GM21526 (cell line): ENCODE measurements at regions not wholly inside any gene's neighbourhood (a gene's known extent, or its start where the extent isn't known, plus 50 kb on each side); places are given as distances from the start of the nearest gene placed in this dataset.
"Not testable (repeated sequence)": the region's sequence is repeated elsewhere in the genome, so short reads cannot be mapped to it uniquely, and the experiment has no call there.

Experiments
- ATAC-seq: cut with Tn5 transposase; IDR thresholded peaks from one replicate; pipeline ENCODE4 v1.9.1; 2021; ENCODE audit warnings: moderate library complexity; ENCODE audit not compliant: unreplicated experiment, low FRiP score

DNA sequence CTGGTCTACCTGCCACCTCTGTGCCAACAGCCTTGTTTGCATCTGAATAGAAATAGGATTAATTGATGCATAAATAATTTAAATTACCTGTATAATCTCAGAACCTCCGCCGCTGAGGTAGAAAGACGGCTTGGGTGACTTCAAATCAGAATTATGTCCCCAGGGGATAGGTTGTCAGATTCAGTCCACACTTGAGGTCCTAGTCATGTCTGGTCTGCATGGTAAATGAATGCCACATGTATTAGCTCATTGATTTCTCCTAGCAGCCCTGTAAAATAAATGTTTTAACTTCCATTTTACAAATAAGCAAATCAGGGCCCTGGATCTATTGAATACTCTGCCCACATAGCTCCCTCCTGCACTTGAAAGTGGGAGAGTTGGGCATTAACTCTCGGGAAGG, 368.0 kb upstream of the WWC1 start:
- no peak for ATAC-seq

DNA sequence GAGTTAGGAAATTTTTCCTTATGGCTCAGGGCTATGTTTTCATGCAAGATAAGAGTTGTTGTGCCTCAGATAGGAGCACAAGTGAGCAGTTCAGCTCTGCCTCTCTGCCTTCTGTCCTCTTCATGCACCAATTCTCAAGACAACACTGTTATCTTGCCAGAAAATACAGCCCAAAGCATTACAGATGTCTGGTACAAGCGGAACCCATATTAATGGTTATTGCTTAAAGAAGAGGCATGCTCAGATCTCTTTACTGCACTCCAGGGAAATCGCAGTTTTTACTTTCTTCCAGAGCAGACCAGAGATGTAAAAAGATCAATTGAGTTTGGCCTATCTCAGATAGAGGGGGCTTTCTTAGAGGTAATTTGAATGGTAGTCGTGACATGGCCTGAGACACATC, 361.6 kb upstream of the WWC1 start:
- ATAC-seq: no peak

DNA sequence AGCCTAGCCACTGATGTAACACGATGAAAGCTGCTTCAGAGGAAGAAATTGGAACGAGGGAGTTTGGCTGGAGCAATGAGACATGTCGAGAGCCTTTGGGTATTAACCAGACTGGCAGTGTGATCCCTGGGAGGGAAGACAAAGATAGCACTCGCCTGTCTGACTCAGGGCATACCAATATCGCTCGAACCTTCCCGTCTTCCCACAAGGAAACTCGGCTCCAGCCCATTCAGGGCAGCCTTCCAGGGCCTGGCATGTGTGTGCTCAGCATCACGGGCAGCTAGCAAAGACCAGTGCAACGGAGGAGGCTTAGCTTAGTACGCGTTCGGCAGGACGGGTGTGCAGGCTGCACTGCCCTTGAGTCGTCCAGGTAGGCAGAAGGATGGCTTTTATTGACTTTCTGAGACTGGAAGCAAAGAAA, 356.9 kb upstream of the WWC1 start:
- no peak for ATAC-seq

DNA sequence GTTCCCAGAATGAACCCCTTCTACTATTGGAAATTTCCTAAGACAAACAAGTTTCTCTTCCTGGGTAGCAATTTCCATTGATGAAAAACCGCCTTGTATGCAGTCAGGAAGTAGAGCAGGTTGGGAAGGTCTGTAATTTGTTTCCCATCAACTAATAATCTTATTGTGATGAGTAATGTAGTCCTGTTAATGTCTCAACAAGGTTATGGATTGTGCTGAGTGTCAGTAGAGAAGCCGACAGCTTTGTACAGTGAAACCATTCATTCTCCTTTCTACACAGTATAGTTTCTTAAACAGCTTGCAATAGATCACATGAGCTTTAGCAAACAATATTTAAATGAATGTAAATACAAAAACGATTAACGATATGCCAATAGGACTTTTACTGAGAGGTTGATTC, 355.4 kb upstream of the WWC1 start:
- ATAC-seq: no peak

DNA sequence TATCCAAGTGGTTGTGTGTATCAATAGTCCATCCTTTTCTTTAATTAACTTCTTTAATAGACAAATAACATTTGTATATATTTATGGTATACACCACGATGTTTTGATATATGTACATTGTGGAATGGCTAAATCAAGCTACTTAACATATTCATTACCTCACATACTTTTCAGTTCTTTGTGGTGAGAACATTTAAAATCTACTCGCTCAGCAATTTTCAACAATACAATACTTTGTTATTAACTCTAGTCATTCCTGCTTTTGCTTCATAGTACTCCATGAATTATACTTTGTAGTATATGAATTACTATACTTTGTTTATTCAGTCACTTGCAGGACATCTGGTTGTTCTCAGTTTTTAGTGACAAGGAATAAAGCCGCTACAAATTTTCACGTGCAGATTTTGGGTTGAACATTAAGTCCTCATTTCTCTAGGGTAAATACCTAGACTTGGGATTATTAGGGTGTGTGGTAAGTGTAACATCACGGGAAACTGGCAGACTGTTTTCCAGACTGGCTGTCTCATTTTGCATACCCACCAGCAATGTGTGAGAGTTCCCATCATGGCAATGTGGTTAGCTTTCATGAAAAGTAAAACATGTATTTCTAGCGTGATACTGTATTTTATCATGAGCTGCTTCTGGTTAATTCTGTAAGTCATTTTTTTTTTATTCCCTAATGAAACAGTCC, 354.4 kb upstream of the WWC1 start:
- ATAC-seq: no peak

DNA sequence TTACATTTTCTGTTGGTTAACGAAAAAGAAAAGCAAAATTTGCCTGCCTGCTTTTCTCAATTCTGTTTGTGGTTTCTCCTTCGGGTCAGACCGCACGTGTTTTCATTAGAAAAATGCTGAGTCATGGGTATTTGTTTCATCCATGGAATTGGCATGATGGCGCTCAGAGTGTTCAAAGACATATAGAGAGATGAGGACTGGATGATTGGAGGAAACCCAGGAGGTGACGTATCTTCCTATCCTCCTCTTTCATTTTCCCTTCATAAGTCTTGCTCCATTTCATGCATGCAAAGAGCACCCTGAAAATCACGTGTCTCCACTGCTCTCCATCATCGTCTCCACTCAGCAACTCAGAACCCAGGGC, 353.8 kb upstream of the WWC1 start:
- ATAC-seq: no peak

DNA sequence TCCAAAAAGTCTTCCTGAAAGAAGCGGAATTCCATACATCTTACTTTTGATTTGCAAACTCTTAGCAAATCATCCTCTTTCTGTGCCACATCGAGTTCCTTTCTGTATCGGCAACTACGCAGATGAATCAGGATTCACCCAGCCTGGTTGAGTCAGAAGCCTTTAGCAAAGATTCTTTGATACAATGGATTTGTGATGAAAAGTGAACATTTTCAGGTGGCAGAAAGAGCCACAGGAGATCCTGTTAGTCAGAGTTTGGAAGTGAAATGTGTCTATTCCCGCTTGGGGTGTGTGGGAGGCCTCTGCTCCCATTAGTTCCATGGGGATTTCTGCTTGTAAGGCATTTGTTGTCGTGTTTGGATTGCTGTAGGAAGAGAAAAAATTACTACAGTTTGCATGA, 351.8 kb upstream of the WWC1 start:
- ATAC-seq: no peak

DNA sequence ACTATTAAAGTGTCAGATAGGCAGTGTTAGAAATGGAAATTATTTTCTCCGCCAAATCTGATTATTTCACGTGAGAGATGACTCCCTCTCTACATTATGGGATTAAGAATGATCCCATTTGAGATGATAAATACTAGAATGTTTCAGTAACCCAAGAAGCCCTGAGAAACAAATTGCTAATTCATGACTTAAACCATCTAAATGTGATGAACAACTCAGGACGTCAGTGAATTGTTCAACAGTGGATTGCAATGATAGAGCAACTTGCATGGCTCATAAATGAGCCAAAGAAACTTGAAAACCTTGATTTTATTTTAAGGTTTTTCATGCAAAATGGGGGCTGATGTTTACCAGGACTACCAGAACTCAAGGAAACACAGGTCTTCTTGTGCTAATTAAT, 350.5 kb upstream of the WWC1 start:
- ATAC-seq: no peak

DNA sequence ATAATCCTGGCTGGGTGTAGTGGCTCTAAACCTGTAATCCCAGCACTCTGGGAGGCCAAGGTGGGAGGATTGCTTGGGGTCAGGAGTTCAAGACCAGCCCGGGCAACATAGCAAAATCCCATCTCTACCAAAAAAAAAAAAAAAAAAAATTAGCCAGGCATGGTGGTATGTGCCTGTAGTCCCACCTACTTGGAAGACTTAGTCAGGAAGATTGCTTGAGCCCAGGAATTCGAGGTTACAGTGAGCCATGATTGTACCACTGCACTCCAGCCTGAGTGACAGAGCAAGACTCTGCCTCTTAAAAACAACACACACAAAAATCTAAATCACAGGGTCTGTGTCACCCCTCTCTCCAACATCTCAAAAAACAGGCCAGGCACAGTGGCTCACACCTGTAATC, 349.9 kb upstream of the WWC1 start:
- not testable (repeated sequence) for ATAC-seq

DNA sequence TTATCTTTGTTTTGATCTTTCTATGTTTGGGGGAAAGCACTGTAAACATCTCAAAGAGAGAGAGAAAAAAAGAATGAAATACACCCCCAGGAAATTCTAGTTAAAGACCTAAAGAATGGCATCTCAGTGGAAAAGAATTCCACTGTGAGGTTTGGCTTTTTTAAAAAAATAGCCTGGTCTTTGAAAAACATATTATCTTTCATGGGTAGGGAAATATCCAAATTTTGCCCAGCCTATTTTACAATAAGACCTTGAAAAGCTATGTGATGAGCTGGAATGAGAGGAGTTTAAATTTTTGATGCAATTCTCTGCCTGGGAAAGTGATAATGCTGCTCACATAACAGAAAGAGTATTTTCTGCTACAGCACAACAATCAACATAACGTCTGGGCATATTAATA, 348.1 kb upstream of the WWC1 start:
- ATAC-seq: no peak

DNA sequence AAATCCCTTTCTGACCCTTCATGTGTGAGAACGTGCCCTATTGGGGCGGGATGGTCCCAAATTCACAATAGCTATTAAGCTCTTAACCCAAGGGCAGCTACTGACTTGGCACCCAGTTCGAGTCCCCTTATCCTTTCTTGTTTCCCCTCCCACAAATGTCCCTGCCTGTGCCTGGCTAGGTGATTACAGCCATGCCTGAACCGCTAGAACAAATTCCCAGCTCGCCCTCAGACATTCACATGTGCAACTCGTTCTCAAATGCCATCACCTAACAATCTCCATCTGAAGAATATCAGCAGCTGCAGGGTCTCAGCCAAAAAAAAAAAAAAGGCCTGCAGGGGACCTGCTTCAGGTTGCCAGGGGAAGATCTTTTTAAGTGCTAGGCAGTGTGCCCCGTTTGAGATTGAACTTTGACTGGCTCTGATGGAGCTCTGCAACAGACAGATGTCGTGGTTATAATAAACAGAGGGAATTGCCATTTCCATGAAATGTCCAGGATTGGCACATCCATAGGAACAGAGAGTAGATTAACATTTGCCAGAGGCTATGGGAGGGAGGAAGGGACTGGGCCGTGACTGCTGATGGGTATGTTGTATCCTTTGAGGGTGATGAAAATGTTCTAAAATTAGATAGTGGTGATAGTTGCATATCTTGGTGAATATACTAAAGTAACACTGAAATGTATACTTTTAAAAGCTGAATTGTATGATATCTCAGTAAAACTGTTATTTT, 347.2 kb upstream of the WWC1 start:
- no peak for ATAC-seq

DNA sequence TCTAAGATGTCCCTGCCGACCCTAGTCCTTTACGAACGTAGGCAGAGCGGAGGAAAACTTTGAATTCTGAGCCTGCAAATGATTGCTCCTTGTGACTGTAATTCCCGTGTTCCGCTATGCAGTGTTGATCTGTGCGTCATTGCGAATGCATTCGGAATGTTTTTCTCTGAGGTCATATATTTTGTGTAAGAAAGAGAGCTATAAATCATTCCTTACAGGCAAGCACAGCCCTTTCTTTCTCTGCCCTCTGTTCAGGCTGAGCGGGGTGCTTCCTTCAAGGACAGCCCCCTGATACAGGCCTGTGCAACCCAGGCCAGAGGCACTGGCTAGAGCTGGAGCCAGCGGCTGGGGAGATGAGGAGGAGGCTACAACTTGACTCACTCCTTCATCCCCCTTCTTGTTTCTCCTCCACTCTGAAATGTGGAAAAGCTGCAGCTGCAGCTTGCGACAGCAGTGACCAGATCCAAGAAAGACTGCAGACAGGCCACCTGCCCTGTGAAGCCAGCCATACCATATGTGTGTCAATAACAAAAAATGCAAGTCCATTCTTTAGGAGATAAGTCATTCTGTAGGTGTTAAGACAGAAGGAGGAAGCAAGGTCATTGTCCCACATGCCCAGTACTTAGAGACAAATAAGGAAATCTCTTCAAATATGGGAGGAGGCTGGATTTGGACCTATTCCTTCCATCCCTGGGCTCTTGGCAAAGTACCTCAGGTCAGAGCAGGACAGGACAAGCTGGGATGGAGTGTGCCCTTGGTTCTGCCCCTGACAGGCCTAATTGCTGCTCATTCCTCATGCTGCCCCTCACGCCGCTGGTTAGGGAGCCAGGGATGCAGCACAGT, 345.7 kb upstream of the WWC1 start:
- no peak for ATAC-seq

DNA sequence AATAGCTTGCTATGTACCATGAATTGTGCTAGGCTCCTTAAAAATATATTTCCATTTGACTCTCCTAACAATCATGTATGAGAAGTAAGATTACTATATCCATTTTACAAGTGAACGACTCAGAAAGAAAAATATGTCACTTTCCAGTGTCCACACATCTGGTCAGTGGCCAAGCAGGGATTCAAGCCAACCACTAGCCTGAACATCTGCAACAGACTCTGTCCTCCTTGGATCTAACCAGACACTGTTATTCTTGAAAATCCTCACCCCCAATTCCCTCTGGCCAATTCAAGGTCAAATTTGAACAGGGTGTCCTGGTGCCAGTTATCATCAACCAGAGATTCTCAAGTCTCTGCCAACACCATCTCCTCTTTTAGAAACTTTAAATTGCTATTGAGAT, 344.1 kb upstream of the WWC1 start:
- no peak for ATAC-seq

DNA sequence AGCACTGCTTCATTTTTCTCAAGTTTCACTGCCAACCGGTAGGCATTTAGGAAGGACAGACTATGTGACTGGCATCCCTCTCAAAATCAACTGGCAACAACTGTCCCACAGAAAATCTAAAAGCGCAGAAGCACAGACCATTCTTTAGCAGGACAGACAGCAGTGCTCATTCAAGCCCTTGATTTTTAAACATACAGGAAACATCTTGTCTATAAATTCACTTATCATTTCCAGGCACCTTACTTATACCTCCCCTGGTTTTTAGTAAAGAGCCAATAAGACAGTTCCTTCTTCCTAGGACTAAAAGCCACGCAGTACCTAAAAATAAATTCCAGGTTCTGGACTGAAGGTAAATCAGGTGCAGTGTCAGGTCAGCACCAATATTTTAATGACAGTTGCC, 343.2 kb upstream of the WWC1 start:
- ATAC-seq: no peak

DNA sequence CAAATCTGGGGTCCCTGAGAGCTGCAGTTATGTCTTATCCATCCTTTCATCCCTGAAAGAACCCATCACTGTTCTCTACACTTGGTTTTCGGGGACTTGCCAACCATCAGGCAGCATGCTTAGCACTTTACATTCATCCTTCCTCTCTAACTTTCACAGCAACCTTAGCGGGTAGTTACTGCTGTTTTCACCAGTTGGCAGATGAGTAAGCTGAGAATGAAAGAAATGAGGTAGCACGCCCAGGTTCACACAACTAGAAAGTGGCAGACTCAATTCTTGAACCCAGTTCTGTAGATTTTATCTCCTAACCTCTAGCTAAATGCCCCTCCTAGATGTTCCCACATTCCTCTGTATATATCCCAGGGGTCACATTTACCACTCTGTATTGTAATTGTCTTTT, 342.0 kb upstream of the WWC1 start:
- no peak for ATAC-seq

DNA sequence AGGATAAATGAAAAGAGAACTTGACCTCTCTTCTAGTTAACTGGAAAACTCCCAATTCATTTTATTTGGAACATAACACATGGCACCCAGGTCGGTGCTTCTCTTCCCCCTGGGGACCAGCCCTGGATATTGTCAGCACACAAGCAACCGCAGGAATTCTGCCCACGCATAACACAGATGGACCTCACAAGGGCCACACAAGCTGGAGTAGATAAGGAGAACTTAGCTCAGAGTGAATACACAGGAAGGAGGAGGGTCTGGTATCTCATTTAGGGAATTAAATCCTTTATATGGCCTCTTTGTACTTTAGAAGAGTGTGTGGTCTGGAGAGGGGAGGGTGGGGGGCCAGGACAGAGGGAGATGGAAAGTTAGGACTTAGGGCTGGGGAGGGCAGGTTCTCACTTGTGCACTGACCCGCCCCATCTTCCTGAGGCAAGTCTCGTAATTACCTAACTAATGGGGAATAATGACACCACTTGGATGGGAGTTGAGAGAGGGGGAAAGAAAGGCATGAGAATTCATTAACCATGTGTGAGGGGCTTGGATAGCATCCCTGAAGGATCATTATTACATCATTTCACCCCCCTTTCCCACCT, 341.2 kb upstream of the WWC1 start:
- ATAC-seq: no peak

DNA sequence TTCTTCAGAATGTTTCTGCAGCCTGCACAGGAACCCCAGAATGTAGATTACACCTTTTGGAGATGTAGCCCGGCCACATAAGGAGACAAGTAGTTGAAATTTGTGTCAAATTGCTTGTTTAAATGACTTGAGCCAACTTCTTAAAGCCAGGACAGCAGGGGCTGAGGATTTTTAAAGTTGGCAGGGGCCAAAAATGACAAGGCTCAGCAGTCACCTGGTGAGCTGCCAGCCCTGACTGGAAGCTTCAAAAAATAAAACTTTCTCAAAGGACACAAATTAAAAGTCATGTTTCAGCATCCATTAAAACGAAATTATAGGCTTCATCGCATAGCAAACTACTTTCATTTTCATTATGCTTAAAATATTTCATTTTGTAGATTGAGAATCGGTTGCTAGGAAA, 340.3 kb upstream of the WWC1 start:
- no peak for ATAC-seq

DNA sequence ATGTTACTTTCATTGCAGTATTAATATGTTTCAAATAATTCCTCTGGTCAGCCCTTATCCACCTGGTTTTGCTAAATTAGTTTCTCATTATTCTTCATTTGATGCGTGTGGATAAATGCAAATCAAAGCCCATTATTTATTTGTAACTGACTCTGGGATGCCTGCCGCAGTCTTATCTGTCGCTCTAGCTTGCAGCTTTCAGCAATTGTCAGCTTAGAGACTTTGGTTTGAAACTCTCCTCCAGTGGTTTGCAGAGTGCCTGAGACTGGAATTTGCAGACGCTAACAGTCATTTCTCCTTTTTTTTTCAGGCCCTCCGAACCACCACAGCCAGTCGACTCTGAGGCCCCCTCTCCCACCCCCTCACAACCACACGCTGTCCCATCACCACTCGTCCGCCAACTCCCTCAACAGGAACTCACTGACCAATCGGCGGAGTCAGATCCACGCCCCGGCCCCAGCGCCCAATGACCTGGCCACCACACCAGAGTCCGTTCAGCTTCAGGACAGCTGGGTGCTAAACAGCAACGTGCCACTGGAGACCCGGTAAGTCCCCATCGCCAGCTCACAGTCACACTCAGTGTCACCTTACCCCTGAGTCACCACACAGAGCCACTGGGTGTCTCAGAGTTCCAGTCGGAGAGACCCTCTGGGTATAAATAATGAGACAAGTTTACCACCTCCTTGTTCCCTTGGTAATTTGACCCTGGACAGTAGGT, 339.0 kb upstream of the WWC1 start:
- ATAC-seq: no peak

DNA sequence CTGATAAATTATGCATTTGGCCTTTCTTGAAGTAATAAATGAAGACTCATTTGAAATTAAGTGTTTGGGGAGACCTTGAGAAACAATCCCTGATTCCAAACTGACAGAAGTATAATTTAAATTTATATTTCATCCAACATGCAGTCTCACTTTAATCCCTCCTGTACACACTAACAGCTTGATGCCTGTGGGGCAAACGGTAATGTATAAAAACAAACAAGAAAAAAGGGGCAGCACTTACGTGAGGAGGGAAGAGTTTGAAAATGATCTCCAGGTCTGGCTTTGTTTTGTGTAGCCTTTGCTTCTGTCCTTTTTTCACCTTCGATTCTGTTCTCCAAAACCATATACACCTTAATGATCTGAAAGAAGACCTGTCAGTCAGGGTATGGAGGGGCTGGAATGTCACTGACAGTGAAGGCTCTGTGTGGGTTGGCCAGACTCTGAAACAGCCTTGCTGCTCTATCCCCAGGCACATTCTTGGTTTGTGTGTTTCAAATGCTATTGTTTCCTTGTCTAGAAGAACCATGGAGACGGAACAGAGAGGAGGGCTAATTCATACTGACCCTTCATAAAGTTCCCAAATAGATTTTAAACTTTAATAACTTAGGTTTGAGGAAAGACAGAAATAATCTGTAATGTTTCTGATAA, 338.2 kb upstream of the WWC1 start:
- no peak for ATAC-seq

DNA sequence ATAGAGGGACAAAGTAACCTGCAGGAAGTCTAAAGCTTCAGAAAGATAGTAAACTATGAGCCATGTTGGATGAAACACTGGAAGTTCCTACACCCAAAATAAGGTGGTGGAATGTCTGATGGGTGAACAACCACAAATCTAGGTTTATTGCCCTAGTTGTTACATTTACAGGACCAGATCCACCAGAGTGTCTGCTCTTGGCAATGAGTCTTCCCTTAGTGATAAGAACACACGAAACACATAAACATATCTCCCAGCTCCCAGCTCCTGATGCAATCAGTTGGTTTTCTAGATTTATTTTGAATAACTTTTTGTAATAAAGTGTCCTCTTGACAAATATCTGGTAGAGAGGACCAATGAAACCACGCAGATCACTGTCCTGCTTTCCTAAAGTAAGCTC, 329.7 kb upstream of the WWC1 start:
- ATAC-seq: no peak
